LNCaP clone FGC (cell line): ENCODE measurements at regions not wholly inside any gene's neighbourhood (a gene's known extent, or its start where the extent isn't known, plus 50 kb on each side); places are given as distances from the start of the nearest gene placed in this dataset.

Experiments
- DNase-seq: peaks from one replicate; pipeline ENCODE4 v3.0.0-alpha.2; 2011; ENCODE audit warnings: low read depth
- H3K4me3 ChIP-seq: 2 replicates; pipeline ENCODE4 v1.5.1; 2011; ENCODE audit warnings: mild to moderate bottlenecking, low read depth, low read length, control low read depth
- TF ChIP-seq, protein P1 (sequence below): IDR thresholded peaks from 2 replicates; pipeline ENCODE4 v1.5.1; 2012; ENCODE audit warnings: mild to moderate bottlenecking; ENCODE audit not compliant: control insufficient read depth, insufficient read depth; ENCODE audit errors: extremely low read depth

DNA sequence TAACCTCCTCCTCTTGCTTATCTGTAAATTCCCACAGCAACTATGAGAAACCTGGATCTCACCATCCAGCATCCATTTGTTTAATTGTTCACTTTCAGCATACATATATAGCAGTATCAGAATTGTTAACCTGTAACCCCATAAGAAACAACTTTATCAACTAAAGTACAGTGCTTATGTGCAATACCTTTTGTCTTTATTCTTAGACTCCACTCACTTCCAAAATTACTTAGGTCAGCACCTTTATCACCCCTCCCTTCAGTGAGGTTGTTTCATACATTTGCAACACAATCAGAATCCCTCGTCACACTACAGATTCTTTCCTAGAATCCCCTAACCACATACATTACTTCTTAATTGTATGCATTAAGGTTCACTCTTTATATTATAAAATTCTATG, 225.9 kb upstream of the NCKAP5 start:
- no peak overlapping the region for H3K4me3 ChIP-seq
- no peak for DNase-seq
- TF ChIP-seq, protein P1, sequence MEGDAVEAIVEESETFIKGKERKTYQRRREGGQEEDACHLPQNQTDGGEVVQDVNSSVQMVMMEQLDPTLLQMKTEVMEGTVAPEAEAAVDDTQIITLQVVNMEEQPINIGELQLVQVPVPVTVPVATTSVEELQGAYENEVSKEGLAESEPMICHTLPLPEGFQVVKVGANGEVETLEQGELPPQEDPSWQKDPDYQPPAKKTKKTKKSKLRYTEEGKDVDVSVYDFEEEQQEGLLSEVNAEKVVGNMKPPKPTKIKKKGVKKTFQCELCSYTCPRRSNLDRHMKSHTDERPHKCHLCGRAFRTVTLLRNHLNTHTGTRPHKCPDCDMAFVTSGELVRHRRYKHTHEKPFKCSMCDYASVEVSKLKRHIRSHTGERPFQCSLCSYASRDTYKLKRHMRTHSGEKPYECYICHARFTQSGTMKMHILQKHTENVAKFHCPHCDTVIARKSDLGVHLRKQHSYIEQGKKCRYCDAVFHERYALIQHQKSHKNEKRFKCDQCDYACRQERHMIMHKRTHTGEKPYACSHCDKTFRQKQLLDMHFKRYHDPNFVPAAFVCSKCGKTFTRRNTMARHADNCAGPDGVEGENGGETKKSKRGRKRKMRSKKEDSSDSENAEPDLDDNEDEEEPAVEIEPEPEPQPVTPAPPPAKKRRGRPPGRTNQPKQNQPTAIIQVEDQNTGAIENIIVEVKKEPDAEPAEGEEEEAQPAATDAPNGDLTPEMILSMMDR = no peak

DNA sequence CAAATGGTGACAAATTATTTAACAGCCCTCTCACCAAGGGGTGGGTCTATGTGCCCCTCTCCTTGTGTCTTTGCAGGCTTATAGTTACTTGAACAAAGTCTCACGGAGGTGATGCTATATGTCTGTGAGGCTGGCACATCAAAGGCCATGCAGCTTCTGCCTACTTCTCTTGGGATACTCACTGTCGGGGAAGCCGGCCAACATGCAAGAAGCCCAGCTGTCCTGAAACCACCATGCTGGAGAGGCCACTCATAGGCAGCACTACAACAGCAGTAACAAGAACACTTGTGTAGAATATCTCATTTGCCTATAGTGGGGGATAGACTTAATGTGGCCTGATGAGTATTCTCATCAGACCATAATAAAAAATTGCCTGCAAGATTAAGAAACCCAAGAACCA, 233.7 kb upstream of the NCKAP5 start:
- no peak overlapping the region for H3K4me3 ChIP-seq
- DNase-seq = no peak
- TF ChIP-seq, protein P1 = no peak

- H3K4me3 ChIP-seq = no peak overlapping the region
- DNase-seq = no peak
- TF ChIP-seq, protein P1 = no peak
These were observed 234.3 kb upstream of the NCKAP5 start for GRCh38 chr2:133802409-133803039.

DNA sequence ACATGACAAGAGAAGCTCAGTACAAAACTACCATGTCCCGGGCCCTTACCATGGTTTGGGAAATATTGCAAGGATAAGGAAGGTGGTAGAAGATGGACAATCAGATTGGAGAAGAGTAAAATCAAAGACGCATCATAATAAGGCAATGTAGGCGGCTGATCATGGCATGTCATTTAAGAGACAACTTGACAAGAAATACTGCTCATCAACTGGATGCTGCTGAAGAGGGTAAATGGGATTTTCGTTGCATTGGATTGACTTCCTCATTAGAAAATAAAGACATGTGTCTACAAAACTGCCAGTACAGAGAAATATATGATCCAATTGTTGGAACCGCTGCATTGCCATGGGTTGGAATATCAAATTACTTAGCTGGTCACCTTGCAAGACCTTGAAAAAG, 238.3 kb upstream of the NCKAP5 start:
- no peak for DNase-seq
- H3K4me3 ChIP-seq = no peak overlapping the region
- TF ChIP-seq, protein P1 = no peak

GRCh38 chr2:133809485-133809884, 241.2 kb upstream of the NCKAP5 start:
- H3K4me3 ChIP-seq = no peak overlapping the region
- no peak for DNase-seq
- TF ChIP-seq, protein P1 = no peak

GRCh38 chr2:133810559-133810958, 242.3 kb upstream of the NCKAP5 start:
- no peak for DNase-seq
- H3K4me3 ChIP-seq = no peak overlapping the region
- TF ChIP-seq, protein P1 = no peak
